ENCODE measurements at regions not wholly inside any gene's neighbourhood (a gene's known extent, or its start where the extent isn't known, plus 50 kb on each side); places are given as distances from the start of the nearest gene placed in this dataset.

DNA sequence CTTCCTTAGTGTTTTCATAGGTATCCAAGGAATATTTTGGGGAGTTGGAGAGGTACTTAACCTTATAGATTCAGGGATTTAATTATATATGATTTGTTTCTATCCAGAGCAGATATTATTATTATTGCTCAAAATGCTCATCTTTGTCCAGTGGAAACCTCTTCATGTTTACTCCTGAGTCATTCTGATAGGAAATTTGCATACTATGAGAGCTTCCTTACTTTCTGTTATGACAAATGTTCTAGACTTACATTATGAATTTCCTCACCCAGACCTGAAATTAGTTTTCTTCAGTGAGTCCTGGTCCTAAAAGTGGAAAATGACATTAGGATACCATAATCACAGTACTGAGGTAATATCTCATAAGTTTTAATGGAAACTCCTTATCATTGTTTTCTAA, 57.5 kb upstream of the PLPPR5 start:
- no peak for FAIRE-seq
- Histone ChIP-seq H2AK5ac (ENCODE audit: low read depth, low read length) (no peak overlapping the region), H3K9ac (replicated peaks in 1 of 4; ENCODE audit: extremely low read depth in 1 of 4, low read depth in 3 of 4, low read length in 3 of 4) (no peak overlapping the region), H4K91ac (replicated peaks; ENCODE audit: insufficient read length, low read length) (no peak overlapping the region), H2BK15ac (ENCODE audit: low read length) (no peak overlapping the region), H2BK20ac (ENCODE audit: low read length) (no peak overlapping the region), H3K27ac (ENCODE audit: low read depth, low read length) (no peak overlapping the region), H3K4me1 (replicated peaks in 1 of 4; ENCODE audit: control insufficient read depth in 3 of 4, insufficient read depth in 4 of 4, low read length in 3 of 4) (no peaks in the 10 kb centered on the region), H3K14ac (ENCODE audit: insufficient read length) (no peak overlapping the region), H4K5ac (ENCODE audit: insufficient read length, low read depth, low read length) (no peak overlapping the region), H3K9me3 (ENCODE audit: insufficient read depth in 2 of 2, low read depth in 1 of 2, low read length in 1 of 2) (no peaks in the 10 kb centered on the region), H3K18ac (ENCODE audit: extremely low read depth, low read length) (no peak overlapping the region), H3K56ac (replicated peaks; ENCODE audit: insufficient read length, low read depth, low read length) (no peak overlapping the region), H3K4me2 (ENCODE audit: insufficient read depth in 1 of 2, low read depth in 2 of 2, low read length in 2 of 2) (no peak overlapping the region), H3K79me1 (ENCODE audit: low read depth, low read length) (no peaks in the 10 kb centered on the region), H4K20me1 (replicated peaks in 1 of 2; ENCODE audit: control insufficient read depth in 1 of 2, insufficient read depth in 2 of 2, low read length in 2 of 2) (no peaks in the 10 kb centered on the region), H3K79me2 (ENCODE audit: control insufficient read depth in 1 of 2, insufficient read depth in 2 of 2, low read length in 2 of 2) (no peaks in the 10 kb centered on the region), H3K4me3 (ENCODE audit: extremely low read depth in 1 of 4, insufficient read depth in 2 of 4, low read depth in 3 of 4, low read length in 4 of 4) (no peak overlapping the region), H3K36me3 (ENCODE audit: control insufficient read depth in 2 of 4, insufficient read depth in 4 of 4, low read length in 3 of 4) (no peaks in the 10 kb centered on the region), H3K23me2 (ENCODE audit: low read depth, low read length) (no peaks in the 10 kb centered on the region), H4K8ac (ENCODE audit: extremely low read depth, insufficient read depth, low read length) (no peak overlapping the region), H2BK12ac (ENCODE audit: low read depth, low read length) (no peak overlapping the region), H2BK120ac (replicated peaks; ENCODE audit: low read depth, low read length) (no peak overlapping the region), H2AFZ (ENCODE audit: low read length) (no peak overlapping the region), H3K23ac (ENCODE audit: insufficient read length) (no peak overlapping the region), H3K27me3 (replicated peaks in 1 of 4; ENCODE audit: control insufficient read depth in 3 of 4, extremely low read depth in 1 of 4, insufficient read depth in 3 of 4, low read length in 3 of 4) (no peaks in the 10 kb centered on the region), H2BK5ac (ENCODE audit: low read depth, low read length) (no peak overlapping the region), H3K4ac (replicated peaks; ENCODE audit: insufficient read length, low read depth, low read length) (no peak overlapping the region)
- DNase-seq (ENCODE audit: low read depth in 1 of 2, low spot score in 2 of 2) = no peak
- ChIA-PET POLR2A (ENCODE audit: partially characterized antibody) (no interaction called here), CTCF (ENCODE audit: partially characterized antibody) (no interaction called here)
- TF ChIP-seq GTF2F1 (IDR thresholded peaks at IDR 0.05; ENCODE audit: borderline replicate concordance, low read depth, low read length) (no peak), ASH2L (IDR thresholded peaks at IDR 0.05; ENCODE audit: low read length) (no peak), TCF12 (IDR thresholded peaks at IDR 0.05; ENCODE audit: low read depth, low read length) (no peak), POLR2AphosphoS5 (IDR thresholded peaks at IDR 0.05; ENCODE audit: low read depth, low read length) (no peak), RXRA (IDR thresholded peaks at IDR 0.05; ENCODE audit: insufficient read depth, low read depth, low read length) (no peak), SRF (IDR thresholded peaks at IDR 0.05; ENCODE audit: low read depth, low read length) (no peak), TAF1 (IDR thresholded peaks at IDR 0.05; ENCODE audit: low read depth, low read length) (no peak)
